Bronchial epithelial cell (primary cell): ENCODE measurements at regions not wholly inside any gene's neighbourhood (a gene's known extent, or its start where the extent isn't known, plus 50 kb on each side); places are given as distances from the start of the nearest gene placed in this dataset.

Experiments
- DNase-seq: peaks from one replicate; pipeline ENCODE4 v3.0.0-alpha.2; 2010; ENCODE audit warnings: low read depth
- FAIRE-seq: peaks from 2 replicates; lab custom pipeline; 2011; peaks lifted over from hg19 to GRCh38; lab: Jason Lieb, UNC
- H3K27me3 ChIP-seq: 2 replicates; pipeline ENCODE4 v1.5.1; 2011; ENCODE audit warnings: low read length; ENCODE audit not compliant: control insufficient read depth, insufficient read depth
- H3K36me3 ChIP-seq: 2 replicates; pipeline ENCODE4 v1.5.1; 2011; ENCODE audit warnings: low read length; ENCODE audit not compliant: control insufficient read depth, insufficient read depth
- H3K4me3 ChIP-seq: 2 replicates; pipeline ENCODE4 v1.5.1; 2011; ENCODE audit warnings: mild to moderate bottlenecking, low read depth, low read length, control low read depth
- CTCF ChIP-seq: IDR thresholded peaks from 2 replicates; pipeline ENCODE4 v1.5.1; 2011; ENCODE audit warnings: mild to moderate bottlenecking, moderate library complexity, low read length, control low read depth, inconsistent platforms; ENCODE audit not compliant: insufficient read depth, severe bottlenecking

GRCh38 chr3:191997093-191997492 lies 536.1 kb downstream of the PYDC2 start:
- H3K4me3 ChIP-seq, result no peak overlapping the region
- no peaks in the 10 kb centered on the region for H3K27me3 ChIP-seq
- DNase-seq (no peak), FAIRE-seq (no peak)
- H3K36me3 ChIP-seq, result no peaks in the 10 kb centered on the region
- TF ChIP-seq CTCF, result no peak

- Histone ChIP-seq H3K27me3 (no peaks in the 10 kb centered on the region), H3K36me3 (no peaks in the 10 kb centered on the region), H3K4me3 (no peak overlapping the region)
- peak; percentile 23 for FAIRE-seq
- no peak for TF ChIP-seq CTCF
- DNase-seq, result no peak
These were observed 536.8 kb downstream of the PYDC2 start for GRCh38 chr3:191997579-191998268.

GRCh38 chr3:192001218-192001617 lies 540.3 kb downstream of the PYDC2 start:
- no peak for TF ChIP-seq CTCF
- Histone ChIP-seq H3K4me3 (no peak overlapping the region), H3K36me3 (no peaks in the 10 kb centered on the region)

GRCh38 chr3:192005989-192006388 lies 545.0 kb downstream of the PYDC2 start:
- FAIRE-seq (no peak), DNase-seq (no peak)
- H3K27me3 ChIP-seq, result no peaks in the 10 kb centered on the region
- H3K4me3 ChIP-seq, result no peak overlapping the region
- H3K36me3 ChIP-seq, result no peaks in the 10 kb centered on the region
- TF ChIP-seq CTCF, result no peak

More at GRCh38 chr3:192001218-192001617, 540.3 kb downstream of the PYDC2 start:
- H3K27me3 ChIP-seq, result no peaks in the 10 kb centered on the region
- DNase-seq, result no peak
- no peak for FAIRE-seq

- no peak for TF ChIP-seq CTCF
- no peak for FAIRE-seq
- Histone ChIP-seq H3K36me3 (no peaks in the 10 kb centered on the region), H3K4me3 (no peak overlapping the region), H3K27me3 (no peaks in the 10 kb centered on the region)
- no peak for DNase-seq
These were observed 548.9 kb downstream of the PYDC2 start for GRCh38 chr3:192009903-192010302.

GRCh38 chr3:192010490-192010889 lies 549.5 kb downstream of the PYDC2 start:
- H3K27me3 ChIP-seq, result no peaks in the 10 kb centered on the region
- TF ChIP-seq CTCF, result no peak
- DNase-seq (no peak), FAIRE-seq (no peak)
- H3K36me3 ChIP-seq, result no peaks in the 10 kb centered on the region
- H3K4me3 ChIP-seq, result no peak overlapping the region
